T-cell (primary cell): ENCODE measurements at regions not wholly inside any gene's neighbourhood (a gene's known extent, or its start where the extent isn't known, plus 50 kb on each side); places are given as distances from the start of the nearest gene placed in this dataset.
A peak's percentile ranks its signal among the peaks of the same experiment; 100 is the strongest.

ENCODE experiments used
- ATAC-seq, 4 experiments: fragments of 200-7000 bp in 3 of 4; fragments of 150-1000 bp in 1 of 4; cut with Tn5 transposase; replicated peaks in 1 of 4; 1 replicate in 3 of 4; 2 replicates in 1 of 4; pipeline ENCODE4 v1.10.0; 2021; ENCODE audit warnings: moderate library complexity in 3 of 4, mild to moderate bottlenecking in 2 of 4, moderate number of reproducible peaks in 1 of 4
- CTCF ChIA-PET, 2 donors: fragments of 300-600 bp; sonication (Branson Sonifier 250); formaldehyde crosslinking; loops; one replicate each; lab custom pipeline; 2022; ENCODE audit warnings: antibody characterized with exemption in 2 of 2; lab: Charles Lee
- POLR2A ChIA-PET, 2 donors: fragments of 300-600 bp; sonication (Branson Sonifier 250); formaldehyde crosslinking; loops; one replicate each; lab custom pipeline; 2022; ENCODE audit warnings: antibody characterized with exemption in 2 of 2; lab: Charles Lee
- DNase-seq, 35 experiments: peaks; one replicate each; pipeline versions ENCODE4 v3.0.0 to v3.0.0-alpha.2; 2013 to 2023
- H3K27ac ChIP-seq: one replicate; pipeline ENCODE4 v1.5.1; 2013; ENCODE audit warnings: low read length
- H3K27me3 ChIP-seq, 2 experiments: replicated peaks in 1 of 2; 1 replicate in 1 of 2; 2 replicates in 1 of 2; pipeline versions ENCODE4 v1.6.1 to v1.7.0; 2013; ENCODE audit warnings: low read length in 1 of 2, mixed read lengths in 1 of 2; ENCODE audit not compliant: control insufficient read depth in 2 of 2, insufficient read depth in 2 of 2; ENCODE audit errors: extremely low read depth in 1 of 2
- H3K36me3 ChIP-seq, 2 donors: 1 replicate in 1 of 2; 2 replicates in 1 of 2; pipeline versions ENCODE4 v1.6.1 to v1.7.0; 2013; ENCODE audit warnings: low read length in 1 of 2; ENCODE audit not compliant: control insufficient read depth in 2 of 2, insufficient read depth in 1 of 2; ENCODE audit errors: extremely low read depth in 1 of 2
- H3K4me1 ChIP-seq, 2 experiments: 1 replicate in 1 of 2; 2 replicates in 1 of 2; pipeline versions ENCODE4 v1.6.1 to v1.7.0; 2013; ENCODE audit warnings: low read length in 2 of 2, mixed read lengths in 1 of 2; ENCODE audit not compliant: insufficient read depth in 2 of 2, control insufficient read depth in 1 of 2; ENCODE audit errors: extremely low read depth in 1 of 2
- H3K4me3 ChIP-seq, 2 donors: 1 replicate in 1 of 2; 2 replicates in 1 of 2; pipeline versions ENCODE4 v1.5.1 to v1.7.0; 2013; ENCODE audit warnings: mild to moderate bottlenecking in 2 of 2, low read length in 1 of 2, moderate library complexity in 1 of 2; ENCODE audit not compliant: control insufficient read depth in 1 of 2; ENCODE audit errors: extremely low read depth in 1 of 2
- H3K9me3 ChIP-seq: 2 replicates; pipeline ENCODE4 v1.7.0; 2013
- H3K27ac Mint-ChIP-seq, 2 donors: one replicate each; pipeline ENCODE4 v1.8.0; 2020 to 2021; ENCODE audit warnings: mild to moderate bottlenecking in 2 of 2, mixed read lengths in 2 of 2
- H3K27me3 Mint-ChIP-seq, 2 donors: one replicate each; pipeline ENCODE4 v1.8.0; 2021 to 2022; ENCODE audit warnings: mixed read lengths in 2 of 2
- H3K36me3 Mint-ChIP-seq: one replicate; pipeline ENCODE4 v1.8.0; 2021; ENCODE audit warnings: mixed read lengths
- H3K4me1 Mint-ChIP-seq, 3 donors: one replicate each; pipeline ENCODE4 v1.8.0; 2020 to 2022; ENCODE audit warnings: mixed read lengths in 3 of 3, mild to moderate bottlenecking in 1 of 3
- H3K4me3 Mint-ChIP-seq, 3 donors: one replicate each; pipeline ENCODE4 v1.8.0; 2020 to 2022; ENCODE audit warnings: mild to moderate bottlenecking in 3 of 3, mixed read lengths in 3 of 3, moderate library complexity in 3 of 3
- H3K9me3 Mint-ChIP-seq, 3 donors: one replicate each; pipeline ENCODE4 v1.8.0; 2020 to 2022; ENCODE audit warnings: mixed read lengths in 3 of 3
- WGBS: methylation state at CpG from one replicate; pipeline ENCODE4 v1.1.5; 2013; ENCODE audit warnings: missing lambda C conversion rate; ENCODE audit not compliant: insufficient coverage; 5-methylcytosine and 5-hydroxymethylcytosine counted together

- Mint-ChIP-seq H3K27me3 (no peaks in the 10 kb centered on the region), H3K4me3 (no peak overlapping the region), H3K4me1 (no peaks in the 10 kb centered on the region), H3K27ac (no peak overlapping the region), H3K9me3 (no peaks in the 10 kb centered on the region), H3K36me3 (peaks cover 69% of the 10 kb centered on the region)
- no CpG with 5 or more reads among the region's 5 CpGs for WGBS
- Histone ChIP-seq H3K27me3 (no peaks in the 10 kb centered on the region), H3K27ac (no peak overlapping the region), H3K36me3 (peaks cover 3 to 6% of the 10 kb centered on the region in 2 donors), H3K4me1 (no peaks in the 10 kb centered on the region), H3K9me3 (no peaks in the 10 kb centered on the region), H3K4me3 (no peak overlapping the region)
- ChIA-PET CTCF (no interaction called here), POLR2A (no interaction called here)
- no peak for DNase-seq
- no peak for ATAC-seq
These were observed 245.6 kb upstream of the RGS6 start for GRCh38 chr14:71686677-71687076.

- Mint-ChIP-seq H3K27me3 (no peaks in the 10 kb centered on the region), H3K4me1 (no peaks in the 10 kb centered on the region), H3K27ac (no peak overlapping the region), H3K9me3 (no peaks in the 10 kb centered on the region), H3K36me3 (peaks cover 73% of the 10 kb centered on the region), H3K4me3 (no peak overlapping the region)
- ATAC-seq, result no peak
- H3K27me3 ChIP-seq, result no peaks in the 10 kb centered on the region
- H3K36me3 ChIP-seq, result peaks cover 3 to 8% of the 10 kb centered on the region in 2 donors
- H3K27ac ChIP-seq, result no peak overlapping the region
- POLR2A ChIA-PET, result no interaction called here
- no peak overlapping the region for H3K4me3 ChIP-seq
- no peaks in the 10 kb centered on the region for H3K9me3 ChIP-seq
- no peak for DNase-seq
- no peaks in the 10 kb centered on the region for H3K4me1 ChIP-seq
- CTCF ChIA-PET, result no interaction called here
- no CpG with 5 or more reads among the region's 2 CpGs for WGBS
These were observed 244.9 kb upstream of the RGS6 start for GRCh38 chr14:71687166-71687831.

GRCh38 chr14:71688576-71688975 is 243.7 kb upstream of the RGS6 start:
- no peak overlapping the region for H3K4me3 Mint-ChIP-seq
- H3K9me3 Mint-ChIP-seq, result no peaks in the 10 kb centered on the region
- CTCF ChIA-PET, result interaction anchor here in 1 of 2 donors (0.6 kb wide), 1 partner anchor 874 kb away, joined by 5 read pairs; no protein-coding TSS in a partner anchor
- 83% methylated on average over 1 of the region's 4 CpGs for WGBS
- H3K27me3 Mint-ChIP-seq, result no peaks in the 10 kb centered on the region
- POLR2A ChIA-PET, result no interaction called here
- DNase-seq, result no peak
- H3K27ac Mint-ChIP-seq, result no peak overlapping the region
- no peaks in the 10 kb centered on the region for H3K9me3 ChIP-seq
- peaks cover 3 to 8% of the 10 kb centered on the region in 2 donors for H3K36me3 ChIP-seq
- no peak overlapping the region for H3K27ac ChIP-seq
- H3K4me1 Mint-ChIP-seq, result peaks cover 5 to 7% (median 6%) of the 10 kb centered on the region in 3 donors
- H3K4me1 ChIP-seq, result peaks cover 4 to 7% of the 10 kb centered on the region in 2 experiments
- ATAC-seq, result no peak
- no peaks in the 10 kb centered on the region for H3K27me3 ChIP-seq
- peaks cover 68% of the 10 kb centered on the region for H3K36me3 Mint-ChIP-seq
- no peak overlapping the region for H3K4me3 ChIP-seq

GRCh38 chr14:71690478-71690877 is 241.8 kb upstream of the RGS6 start:
- no peaks in the 10 kb centered on the region for H3K9me3 Mint-ChIP-seq
- H3K27me3 ChIP-seq, result no peaks in the 10 kb centered on the region
- peaks cover 8 to 16% (median 14%) of the 10 kb centered on the region in 3 donors for H3K4me1 Mint-ChIP-seq
- POLR2A ChIA-PET, result no interaction called here
- no CpG with 5 or more reads among the region's 2 CpGs for WGBS
- H3K4me3 ChIP-seq, result no peak overlapping the region
- DNase-seq (no peak), ATAC-seq (no peak)
- peaks cover 61% of the 10 kb centered on the region for H3K36me3 Mint-ChIP-seq
- H3K27me3 Mint-ChIP-seq, result no peaks in the 10 kb centered on the region
- H3K9me3 ChIP-seq, result no peaks in the 10 kb centered on the region
- H3K4me3 Mint-ChIP-seq, result no peak overlapping the region
- peaks cover 4 to 26% of the 10 kb centered on the region in 2 experiments for H3K4me1 ChIP-seq
- CTCF ChIA-PET, result no interaction called here
- H3K36me3 ChIP-seq, result peaks cover 0 to 3% of the 10 kb centered on the region in 2 donors
- H3K27ac Mint-ChIP-seq, result no peak overlapping the region
- no peak overlapping the region for H3K27ac ChIP-seq

- Mint-ChIP-seq H3K9me3 (no peaks in the 10 kb centered on the region), H3K27ac (no peak overlapping the region), H3K4me3 (no peak overlapping the region), H3K36me3 (peaks cover 59% of the 10 kb centered on the region), H3K27me3 (no peaks in the 10 kb centered on the region), H3K4me1 (peaks cover 10 to 24% (median 20%) of the 10 kb centered on the region in 3 donors)
- Histone ChIP-seq H3K36me3 (peaks cover 0 to 3% of the 10 kb centered on the region in 2 donors), H3K27me3 (no peaks in the 10 kb centered on the region), H3K4me1 (peaks cover 4 to 42% of the 10 kb centered on the region in 2 experiments), H3K27ac (no peak overlapping the region), H3K4me3 (no peak overlapping the region), H3K9me3 (no peaks in the 10 kb centered on the region)
- ATAC-seq (no peak), DNase-seq (no peak)
- WGBS, result 94% methylated on average over 2 of the region's 4 CpGs
- ChIA-PET CTCF (no interaction called here), POLR2A (interaction anchor here in 1 of 2 donors (0.6 kb wide), 1 partner anchor 1643 kb away, joined by 8 read pairs; no protein-coding TSS in a partner anchor)
These were observed 239.7 kb upstream of the RGS6 start for GRCh38 chr14:71692496-71692895.

- peak in 2 of 35 experiments; percentile 5 to 31 for DNase-seq
- H3K4me3 ChIP-seq, result no peak overlapping the region
- Mint-ChIP-seq H3K4me3 (peak overlapping the region in 1 of 3 donors; percentile 39), H3K9me3 (no peaks in the 10 kb centered on the region), H3K27ac (no peak overlapping the region), H3K36me3 (peaks cover 62% of the 10 kb centered on the region), H3K4me1 (peaks cover 10 to 24% (median 20%) of the 10 kb centered on the region in 3 donors), H3K27me3 (no peaks in the 10 kb centered on the region)
- peaks cover 4 to 42% of the 10 kb centered on the region in 2 experiments for H3K4me1 ChIP-seq
- peak in 2 of 4 experiments; percentile 53 to 63 for ATAC-seq
- CTCF ChIA-PET, result interaction anchor here in 1 of 2 donors (0.6 kb wide), 1 partner anchor 267 kb away, joined by 3 read pairs; no protein-coding TSS in a partner anchor
- no peak overlapping the region for H3K27ac ChIP-seq
- H3K27me3 ChIP-seq, result no peaks in the 10 kb centered on the region
- H3K9me3 ChIP-seq, result no peaks in the 10 kb centered on the region
- POLR2A ChIA-PET, result no interaction called here
- peaks cover 0 to 3% of the 10 kb centered on the region in 2 donors for H3K36me3 ChIP-seq
- WGBS, result 80% methylated on average over 2 of the region's 6 CpGs
These were observed 238.8 kb upstream of the RGS6 start for GRCh38 chr14:71693381-71693780.
